ENCODE measurements at regions not wholly inside any gene's neighbourhood (a gene's known extent, or its start where the extent isn't known, plus 50 kb on each side); places are given as distances from the start of the nearest gene placed in this dataset.
"Not testable (repeated sequence)": the region's sequence is repeated elsewhere in the genome, so short reads cannot be mapped to it uniquely, and the experiment has no call there.

GRCh38 chr6:27190126-27190525 lies 57.4 kb upstream of the PRSS16 start:
- Mint-ChIP-seq H3K4me1 (ENCODE audit: unreplicated experiment) (peaks cover 10% of the 10 kb centered on the region), H3K27me3 (ENCODE audit: unreplicated experiment) (peaks cover 3% of the 10 kb centered on the region), H3K9me3 (ENCODE audit: unreplicated experiment) (no peaks in the 10 kb centered on the region), H3K36me3 (ENCODE audit: low read depth, unreplicated experiment) (no peaks in the 10 kb centered on the region), H3K4me3 (ENCODE audit: unreplicated experiment) (no peak overlapping the region), H3K27ac (ENCODE audit: unreplicated experiment) (no peak overlapping the region)
- TF ChIP-seq, protein P1, sequence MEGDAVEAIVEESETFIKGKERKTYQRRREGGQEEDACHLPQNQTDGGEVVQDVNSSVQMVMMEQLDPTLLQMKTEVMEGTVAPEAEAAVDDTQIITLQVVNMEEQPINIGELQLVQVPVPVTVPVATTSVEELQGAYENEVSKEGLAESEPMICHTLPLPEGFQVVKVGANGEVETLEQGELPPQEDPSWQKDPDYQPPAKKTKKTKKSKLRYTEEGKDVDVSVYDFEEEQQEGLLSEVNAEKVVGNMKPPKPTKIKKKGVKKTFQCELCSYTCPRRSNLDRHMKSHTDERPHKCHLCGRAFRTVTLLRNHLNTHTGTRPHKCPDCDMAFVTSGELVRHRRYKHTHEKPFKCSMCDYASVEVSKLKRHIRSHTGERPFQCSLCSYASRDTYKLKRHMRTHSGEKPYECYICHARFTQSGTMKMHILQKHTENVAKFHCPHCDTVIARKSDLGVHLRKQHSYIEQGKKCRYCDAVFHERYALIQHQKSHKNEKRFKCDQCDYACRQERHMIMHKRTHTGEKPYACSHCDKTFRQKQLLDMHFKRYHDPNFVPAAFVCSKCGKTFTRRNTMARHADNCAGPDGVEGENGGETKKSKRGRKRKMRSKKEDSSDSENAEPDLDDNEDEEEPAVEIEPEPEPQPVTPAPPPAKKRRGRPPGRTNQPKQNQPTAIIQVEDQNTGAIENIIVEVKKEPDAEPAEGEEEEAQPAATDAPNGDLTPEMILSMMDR (IDR thresholded peaks at IDR 0.05; ENCODE audit: unreplicated experiment) = no peak
- DNase-seq (ENCODE audit: low spot score) = no peak

GRCh38 chr6:27194453-27194852 lies 53.0 kb upstream of the PRSS16 start:
- H3K36me3 Mint-ChIP-seq (ENCODE audit: low read depth, unreplicated experiment); H3K27me3 Mint-ChIP-seq (ENCODE audit: unreplicated experiment); H3K4me3 Mint-ChIP-seq (ENCODE audit: unreplicated experiment); DNase-seq (ENCODE audit: low spot score); H3K27ac Mint-ChIP-seq (ENCODE audit: unreplicated experiment); H3K9me3 Mint-ChIP-seq (ENCODE audit: unreplicated experiment); H3K4me1 Mint-ChIP-seq (ENCODE audit: unreplicated experiment): not testable (repeated sequence)

- H3K27me3 Mint-ChIP-seq (ENCODE audit: unreplicated experiment); H3K27ac Mint-ChIP-seq (ENCODE audit: unreplicated experiment); H3K4me3 Mint-ChIP-seq (ENCODE audit: unreplicated experiment); H3K36me3 Mint-ChIP-seq (ENCODE audit: low read depth, unreplicated experiment); H3K4me1 Mint-ChIP-seq (ENCODE audit: unreplicated experiment); H3K9me3 Mint-ChIP-seq (ENCODE audit: unreplicated experiment); DNase-seq (ENCODE audit: low spot score): not testable (repeated sequence)
These were observed 52.0 kb upstream of the PRSS16 start for GRCh38 chr6:27195547-27195946.

Small RNA genes lying in the stretch of these regions (microRNA-seq; reads per million reads assigned to microRNA genes)
- 0.56 reads per million for gene MIR3143 (ENCODE audit: unreplicated experiment)
